SU-DHL-6 (cell line): ENCODE measurements at regions not wholly inside any gene's neighbourhood (a gene's known extent, or its start where the extent isn't known, plus 50 kb on each side); places are given as distances from the start of the nearest gene placed in this dataset.

ENCODE experiments used
- H2AFZ ChIP-seq: fragments of 200-600 bp; sonication (generic); 2 replicates; pipeline ENCODE4 v1.6.1; 2014; ENCODE audit warnings: low read depth, mild to moderate bottlenecking, moderate library complexity, mixed read lengths, antibody characterized with exemption, low read length; ENCODE audit not compliant: severe bottlenecking
- H3F3A ChIP-seq: fragments of 200-600 bp; shearing (Covaris generic); 2 replicates; pipeline ENCODE4 v1.6.0; 2016; ENCODE audit warnings: antibody characterized with exemption, mild to moderate bottlenecking; ENCODE audit not compliant: insufficient read depth
- H3K27ac ChIP-seq: fragments of 200-600 bp; sonication (generic); 2 replicates; pipeline ENCODE4 v1.5.1; 2016; ENCODE audit warnings: low read depth, mild to moderate bottlenecking, low read length, moderate library complexity, mixed read lengths
- H3K27me3 ChIP-seq: fragments of 200-600 bp; sonication (generic), shearing (Covaris generic); 2 replicates; pipeline ENCODE4 v1.6.0; 2014; ENCODE audit warnings: mild to moderate bottlenecking, low read length
- H3K36me3 ChIP-seq: fragments of 200-600 bp; sonication (generic); 2 replicates; pipeline ENCODE4 v1.6.1; 2014; ENCODE audit warnings: mild to moderate bottlenecking, low read length, mixed read lengths
- H3K4me2 ChIP-seq: fragments of 300-600, 200-600 bp; shearing (Covaris generic), sonication (generic); 2 replicates; pipeline ENCODE4 v1.6.0; 2014; ENCODE audit warnings: low read length, low read depth, mild to moderate bottlenecking; ENCODE audit not compliant: poor library complexity, severe bottlenecking
- H3K4me3 ChIP-seq: fragments of 200-600 bp; sonication (generic); 2 replicates; pipeline ENCODE4 v1.5.1; 2014; ENCODE audit warnings: antibody characterized with exemption, low read length, mild to moderate bottlenecking, mixed read lengths; ENCODE audit not compliant: insufficient read depth, poor library complexity, severe bottlenecking
- H3K79me2 ChIP-seq: fragments of 200-600 bp; sonication (generic); 2 replicates; pipeline ENCODE4 v1.6.1; 2014; ENCODE audit warnings: mild to moderate bottlenecking, low read length, moderate library complexity; ENCODE audit not compliant: insufficient read depth
- H3K9ac ChIP-seq: fragments of 200-600 bp; sonication (generic); 2 replicates; pipeline ENCODE4 v1.7.0; 2014; ENCODE audit warnings: mild to moderate bottlenecking, low read length
- H3K9me2 ChIP-seq: fragments of 200-600 bp; sonication (generic); replicated peaks from 2 replicates; pipeline ENCODE4 v1.6.1; 2014; ENCODE audit warnings: low read length; ENCODE audit not compliant: insufficient read depth
- H3K9me3 ChIP-seq: fragments of 200-600 bp; sonication (generic); 2 replicates; pipeline ENCODE4 v1.6.1; 2014; ENCODE audit warnings: low read length, mixed read lengths; ENCODE audit not compliant: insufficient read depth
- H4K20me1 ChIP-seq: fragments of 200-600 bp; sonication (generic); 2 replicates; pipeline ENCODE4 v1.6.1; 2014; ENCODE audit warnings: low read depth, mild to moderate bottlenecking, antibody characterized with exemption, low read length, moderate library complexity, mixed read lengths
- EZH2phosphoT487 ChIP-seq: fragments of 200-600 bp; sonication (generic), shearing (Covaris generic); conservative IDR thresholded peaks from 2 replicates; pipeline ENCODE4 v1.6.1; 2018; ENCODE audit warnings: mild to moderate bottlenecking, antibody characterized with exemption, low read length, moderate library complexity, mixed read lengths
- TF ChIP-seq, protein P1 (sequence below): fragments of 200-600 bp; sonication (generic); IDR thresholded peaks from one replicate; pipeline ENCODE4 v1.5.1; 2017; ENCODE audit warnings: antibody characterized with exemption, mild to moderate bottlenecking, low read length, moderate library complexity; ENCODE audit not compliant: insufficient read depth, poor library complexity, severe bottlenecking

DNA sequence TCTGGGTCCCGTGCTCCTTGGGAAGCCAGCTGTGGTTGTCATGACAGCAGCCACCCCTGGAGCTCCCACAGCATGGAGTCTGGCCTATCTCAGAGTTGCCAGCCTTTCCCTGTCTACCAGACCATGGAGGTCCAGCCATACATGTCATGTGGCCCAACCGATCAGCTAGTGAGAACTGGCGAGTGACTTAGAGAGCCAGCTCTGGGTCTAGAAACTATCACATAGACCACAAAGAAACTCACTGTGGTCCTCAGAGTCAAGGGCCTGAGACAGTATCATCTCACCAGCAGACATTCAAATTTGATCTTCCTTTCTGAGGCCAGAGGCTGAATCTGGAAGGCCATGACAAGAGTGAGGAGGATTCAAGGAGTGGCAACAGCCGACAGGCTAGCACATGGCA is 223.3 kb upstream of the GPR26 start:
- H2AFZ ChIP-seq: no peak overlapping the region
- TF ChIP-seq, protein P1, sequence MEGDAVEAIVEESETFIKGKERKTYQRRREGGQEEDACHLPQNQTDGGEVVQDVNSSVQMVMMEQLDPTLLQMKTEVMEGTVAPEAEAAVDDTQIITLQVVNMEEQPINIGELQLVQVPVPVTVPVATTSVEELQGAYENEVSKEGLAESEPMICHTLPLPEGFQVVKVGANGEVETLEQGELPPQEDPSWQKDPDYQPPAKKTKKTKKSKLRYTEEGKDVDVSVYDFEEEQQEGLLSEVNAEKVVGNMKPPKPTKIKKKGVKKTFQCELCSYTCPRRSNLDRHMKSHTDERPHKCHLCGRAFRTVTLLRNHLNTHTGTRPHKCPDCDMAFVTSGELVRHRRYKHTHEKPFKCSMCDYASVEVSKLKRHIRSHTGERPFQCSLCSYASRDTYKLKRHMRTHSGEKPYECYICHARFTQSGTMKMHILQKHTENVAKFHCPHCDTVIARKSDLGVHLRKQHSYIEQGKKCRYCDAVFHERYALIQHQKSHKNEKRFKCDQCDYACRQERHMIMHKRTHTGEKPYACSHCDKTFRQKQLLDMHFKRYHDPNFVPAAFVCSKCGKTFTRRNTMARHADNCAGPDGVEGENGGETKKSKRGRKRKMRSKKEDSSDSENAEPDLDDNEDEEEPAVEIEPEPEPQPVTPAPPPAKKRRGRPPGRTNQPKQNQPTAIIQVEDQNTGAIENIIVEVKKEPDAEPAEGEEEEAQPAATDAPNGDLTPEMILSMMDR: no peak
- TF ChIP-seq EZH2phosphoT487: no peak
- H3K79me2 ChIP-seq: no peaks in the 10 kb centered on the region
- no peaks in the 10 kb centered on the region for H3K27me3 ChIP-seq
- H4K20me1 ChIP-seq: no peaks in the 10 kb centered on the region
- no peaks in the 10 kb centered on the region for H3K9me2 ChIP-seq
- no peaks in the 10 kb centered on the region for H3F3A ChIP-seq
- H3K9me3 ChIP-seq: no peaks in the 10 kb centered on the region
- H3K27ac ChIP-seq: no peak overlapping the region
- H3K4me2 ChIP-seq: no peak overlapping the region
- no peak overlapping the region for H3K9ac ChIP-seq
- no peak overlapping the region for H3K4me3 ChIP-seq
- H3K36me3 ChIP-seq: no peaks in the 10 kb centered on the region

DNA sequence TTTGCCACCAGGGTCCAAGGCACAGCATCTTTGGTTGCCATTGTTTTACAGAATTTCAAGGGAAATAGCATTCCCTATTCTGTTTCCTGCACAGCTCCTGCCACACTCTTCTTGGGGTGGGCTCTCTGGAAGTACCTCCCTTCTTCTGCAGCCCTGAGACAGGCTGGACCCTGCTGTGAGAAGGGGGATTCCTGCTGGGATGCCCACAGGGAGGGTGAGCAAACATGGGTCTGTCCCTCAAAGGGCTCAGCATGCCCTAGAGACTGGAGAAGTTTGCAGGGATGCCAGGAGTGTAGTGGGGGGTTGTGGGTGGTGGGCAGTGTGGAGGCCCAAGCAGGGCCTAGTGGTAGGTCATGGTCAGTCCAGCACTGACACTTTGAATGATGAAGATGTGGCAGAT is 222.2 kb upstream of the GPR26 start:
- no peaks in the 10 kb centered on the region for H3K9me3 ChIP-seq
- TF ChIP-seq EZH2phosphoT487: no peak
- TF ChIP-seq, protein P1: no peak
- no peaks in the 10 kb centered on the region for H4K20me1 ChIP-seq
- H3K9ac ChIP-seq: no peak overlapping the region
- no peak overlapping the region for H3K4me3 ChIP-seq
- no peaks in the 10 kb centered on the region for H3K36me3 ChIP-seq
- H3K4me2 ChIP-seq: no peak overlapping the region
- H3F3A ChIP-seq: no peaks in the 10 kb centered on the region
- H3K9me2 ChIP-seq: no peaks in the 10 kb centered on the region
- no peak overlapping the region for H3K27ac ChIP-seq
- H2AFZ ChIP-seq: no peak overlapping the region
- no peaks in the 10 kb centered on the region for H3K79me2 ChIP-seq
- no peaks in the 10 kb centered on the region for H3K27me3 ChIP-seq

DNA sequence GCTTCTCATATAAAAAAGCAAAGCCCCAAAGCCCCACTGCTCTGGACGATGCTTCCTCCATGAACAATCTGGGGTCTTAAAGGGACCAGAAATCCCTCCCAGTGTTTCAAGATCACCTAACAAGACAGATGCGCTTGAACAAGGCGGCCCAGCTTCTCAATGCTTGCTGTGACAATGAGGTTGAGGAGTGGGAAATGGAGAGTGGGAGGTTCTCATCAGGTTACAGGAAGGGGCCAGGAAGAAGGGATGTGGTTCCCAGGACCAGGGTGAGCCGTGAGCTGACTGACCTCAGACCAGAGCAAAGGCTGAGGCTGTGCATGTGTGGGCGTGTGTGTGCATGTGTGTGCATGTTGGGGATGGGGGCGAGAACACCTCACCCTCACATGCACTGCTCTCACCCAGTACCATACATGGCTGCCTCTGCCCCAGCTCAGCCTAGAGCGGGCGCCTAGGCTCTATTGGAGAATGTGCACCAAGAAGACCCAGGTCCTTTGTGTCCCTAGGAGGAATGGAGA is 220.8 kb upstream of the GPR26 start:
- Histone ChIP-seq H3K27ac (no peak overlapping the region), H3K79me2 (no peaks in the 10 kb centered on the region), H2AFZ (no peak overlapping the region), H3K27me3 (no peaks in the 10 kb centered on the region), H3K4me3 (no peak overlapping the region), H3K9me2 (no peaks in the 10 kb centered on the region), H3K4me2 (no peak overlapping the region), H4K20me1 (no peaks in the 10 kb centered on the region), H3K9ac (no peak overlapping the region), H3F3A (no peaks in the 10 kb centered on the region), H3K36me3 (no peaks in the 10 kb centered on the region), H3K9me3 (no peaks in the 10 kb centered on the region)
- TF ChIP-seq, protein P1: no peak
- TF ChIP-seq EZH2phosphoT487: no peak
